ENCODE measurements at regions not wholly inside any gene's neighbourhood (a gene's known extent, or its start where the extent isn't known, plus 50 kb on each side); places are given as distances from the start of the nearest gene placed in this dataset.
"Not testable (repeated sequence)": the region's sequence is repeated elsewhere in the genome, so short reads cannot be mapped to it uniquely, and the experiment has no call there.

- no peak for DNase-seq
Measured at GRCh38 chr14:80055667-80056496, 155.4 kb downstream of the DIO2 start.

GRCh38 chr14:80055226-80055625 lies 156.1 kb downstream of the DIO2 start:
- no peak for DNase-seq

DNA sequence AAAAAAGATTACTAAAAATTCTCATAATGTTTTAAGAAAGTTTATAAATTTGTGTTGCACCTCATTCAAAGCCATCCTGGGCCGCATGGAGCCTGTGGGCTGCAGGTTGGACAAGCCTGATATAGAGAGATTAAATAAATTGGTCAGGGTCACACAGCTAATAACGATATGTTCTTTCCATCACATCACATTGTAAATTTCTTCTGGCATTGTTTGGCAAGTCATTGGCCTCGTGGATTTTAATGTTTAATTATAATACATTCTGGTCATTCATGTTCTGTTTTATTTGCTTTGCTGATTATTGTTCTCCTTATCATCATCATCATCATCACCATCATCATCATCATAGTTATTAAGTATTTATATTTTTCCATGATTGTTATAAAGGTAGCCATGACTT lies 157.3 kb downstream of the DIO2 start:
- DNase-seq = no peak

GRCh38 chr14:80049055-80049454 lies 162.2 kb downstream of the DIO2 start:
- no peak for DNase-seq

DNA sequence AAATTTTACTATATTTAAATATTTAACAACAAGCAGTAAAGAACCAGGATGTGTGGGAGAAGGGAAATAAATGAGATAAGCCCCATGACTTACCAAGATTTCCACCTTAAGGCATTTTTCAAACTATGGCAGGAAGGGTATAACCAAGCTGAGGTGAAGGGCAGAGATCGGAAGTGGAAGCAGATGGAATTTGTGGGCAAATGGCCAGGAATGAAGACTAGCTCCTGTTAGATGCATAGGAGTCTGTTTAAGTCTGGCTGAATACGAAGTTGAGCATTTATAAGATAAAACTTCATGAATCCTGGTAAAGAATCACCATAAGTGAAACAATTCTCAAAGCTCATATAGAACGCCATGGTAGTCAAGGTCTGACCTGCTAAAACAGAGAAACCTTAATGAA lies 163.5 kb downstream of the DIO2 start:
- DNase-seq = no peak

GRCh38 chr14:80037349-80037748 lies 174.0 kb downstream of the DIO2 start:
- DNase-seq = no peak

GRCh38 chr14:80024417-80024816 lies 186.9 kb downstream of the DIO2 start:
- no peak for DNase-seq

DNA sequence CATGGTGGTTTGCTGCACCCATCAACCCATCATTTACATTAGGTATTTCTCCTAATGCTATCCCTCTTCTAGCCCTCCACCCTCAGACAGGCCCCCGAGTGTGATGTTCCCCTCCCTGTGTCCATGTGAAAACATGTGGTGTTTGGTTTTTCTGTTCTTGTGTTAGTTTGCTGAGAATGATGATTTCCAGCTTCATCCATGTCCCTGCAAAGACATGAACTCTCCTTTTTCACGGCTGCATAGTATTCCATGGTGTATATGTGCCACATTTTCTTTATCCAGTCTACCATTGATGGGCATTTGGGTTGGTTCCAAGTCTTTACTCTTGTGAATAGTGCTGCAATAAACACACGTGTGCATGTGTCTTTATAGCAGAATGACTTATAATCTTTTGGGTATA lies 192.8 kb downstream of the DIO2 start:
- DNase-seq = not testable (repeated sequence)

DNA sequence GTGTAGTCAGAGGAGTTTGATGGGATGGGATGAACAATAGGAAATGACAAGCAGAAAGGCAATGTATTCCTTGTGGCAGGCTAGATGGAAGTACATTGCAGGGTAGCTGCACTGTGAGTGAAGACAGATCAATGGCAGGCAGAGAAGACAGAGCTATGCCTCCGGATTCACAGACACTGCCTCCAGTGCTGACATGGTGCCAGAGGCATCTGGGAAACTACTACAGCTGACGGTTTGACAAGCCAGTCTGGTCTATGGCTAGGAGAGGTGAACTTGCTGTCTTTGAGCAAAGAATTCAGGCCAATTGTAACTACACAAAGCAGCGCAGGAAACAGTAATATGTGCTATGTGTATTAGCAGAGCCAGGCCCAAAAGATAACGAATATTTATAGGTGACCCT lies 193.5 kb downstream of the DIO2 start:
- DNase-seq = no peak

GRCh38 chr14:80010245-80010644 lies 201.1 kb downstream of the DIO2 start:
- DNase-seq = not testable (repeated sequence)

GRCh38 chr14:80005561-80005960 lies 205.7 kb downstream of the DIO2 start:
- DNase-seq = no peak

GRCh38 chr14:80004871-80005270 lies 206.4 kb downstream of the DIO2 start:
- no peak for DNase-seq

GRCh38 chr14:80003138-80003537 lies 208.2 kb downstream of the DIO2 start:
- DNase-seq = no peak

DNA sequence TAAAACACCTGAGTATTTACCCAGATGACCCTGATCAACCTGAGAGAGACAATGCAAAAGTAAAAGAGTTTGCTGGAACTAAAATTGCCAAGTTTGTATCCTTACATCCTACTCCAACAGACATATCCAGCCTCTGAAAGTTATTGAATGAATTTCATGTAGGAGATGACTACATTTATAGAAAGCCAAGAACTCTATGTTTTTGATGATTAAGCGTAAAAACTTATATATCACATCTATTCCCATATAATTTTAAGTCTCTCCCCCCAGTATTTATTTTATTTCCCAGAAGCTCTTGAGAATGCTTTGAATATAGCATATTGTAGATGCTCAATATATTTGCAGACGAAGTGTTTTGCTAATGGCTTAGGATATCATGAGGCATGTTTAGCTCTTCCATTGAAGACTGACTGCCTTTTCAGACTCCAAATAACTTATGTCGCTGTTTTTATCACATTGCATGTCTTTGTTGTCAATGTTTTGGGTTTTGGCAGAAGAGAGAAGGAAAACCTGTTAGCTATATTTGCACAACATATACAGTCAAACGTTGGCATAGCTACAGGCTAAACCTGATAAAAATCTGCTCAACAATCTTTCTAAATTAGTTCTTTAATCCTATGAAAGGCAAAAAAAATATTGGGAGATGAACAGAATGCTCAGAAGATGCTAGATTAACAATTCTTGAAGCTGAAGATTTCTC lies 213.6 kb downstream of the DIO2 start:
- no peak for DNase-seq

- no peak for DNase-seq
Measured at GRCh38 chr14:79992407-79993198, 218.7 kb downstream of the DIO2 start.

- DNase-seq = no peak
Measured at GRCh38 chr14:79991866-79992265, 219.4 kb downstream of the DIO2 start.

- no peak for DNase-seq
Measured at GRCh38 chr14:79989990-79990389, 221.3 kb downstream of the DIO2 start.

GRCh38 chr14:79986251-79986650 lies 225.1 kb downstream of the DIO2 start:
- DNase-seq = no peak

DNA sequence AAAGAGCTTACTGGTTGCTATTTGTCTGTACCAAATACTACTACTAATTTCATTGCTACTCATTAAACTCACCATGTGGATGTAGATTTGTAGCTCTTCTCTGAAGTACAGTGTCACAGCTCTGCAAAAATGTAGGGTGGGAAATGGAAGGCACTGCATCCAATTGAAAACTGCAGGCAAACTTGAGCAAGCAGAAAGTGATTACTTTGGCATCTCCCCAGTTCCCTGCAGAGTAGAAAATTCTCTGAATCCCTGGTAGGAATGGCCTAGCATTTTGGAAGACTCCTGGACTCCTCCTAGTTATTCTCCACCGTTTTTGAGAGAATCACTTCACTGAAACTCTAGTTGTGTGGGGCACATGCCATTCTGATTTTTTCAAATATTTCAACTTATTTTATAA lies 239.1 kb downstream of the DIO2 start:
- DNase-seq = no peak

- no peak for DNase-seq
Measured at GRCh38 chr14:79971330-79971729, 240.0 kb downstream of the DIO2 start.

GRCh38 chr14:79967453-79967852 lies 243.9 kb downstream of the DIO2 start:
- no peak for DNase-seq

DNA sequence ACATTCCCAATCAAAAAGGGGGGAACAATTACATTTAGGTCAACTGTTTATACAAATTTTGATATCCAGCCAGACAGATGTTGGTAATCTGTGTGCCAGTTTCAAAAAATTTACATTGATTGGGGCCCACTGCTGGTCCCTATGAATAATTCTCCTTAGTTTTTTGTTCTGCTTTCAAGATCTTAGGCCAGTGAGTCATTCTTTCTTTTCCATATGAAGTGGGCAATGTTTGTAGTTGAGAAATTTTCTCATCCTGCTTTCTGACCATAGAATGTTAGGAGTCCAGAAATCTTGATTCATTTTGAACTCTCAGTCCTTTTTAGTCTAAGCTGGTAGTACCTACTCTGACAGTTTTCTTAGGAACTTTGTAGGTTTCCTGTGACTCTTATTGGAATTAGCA lies 244.3 kb downstream of the DIO2 start:
- no peak for DNase-seq

GRCh38 chr14:79965896-79966295 lies 245.4 kb downstream of the DIO2 start:
- no peak for DNase-seq

- DNase-seq = no peak
Measured at GRCh38 chr14:79961197-79961596, 250.1 kb downstream of the DIO2 start.
